GM12874 (cell line): ENCODE measurements at regions not wholly inside any gene's neighbourhood (a gene's known extent, or its start where the extent isn't known, plus 50 kb on each side); places are given as distances from the start of the nearest gene placed in this dataset.

Source experiments
- CTCF ChIP-seq: IDR thresholded peaks from 2 replicates; pipeline ENCODE4 v1.5.1; 2011; ENCODE audit warnings: low read depth, mild to moderate bottlenecking, control low read depth, low read length, moderate library complexity; ENCODE audit not compliant: insufficient read depth

- no peak for TF ChIP-seq CTCF
Observed at GRCh38 chr22:26945565-26945964, 288.2 kb downstream of the MIAT start.

- TF ChIP-seq CTCF = no peak
Observed at GRCh38 chr22:26949193-26949592, 291.8 kb downstream of the MIAT start.

- no peak for TF ChIP-seq CTCF
Observed at GRCh38 chr22:26952004-26952403, 294.6 kb downstream of the MIAT start.

DNA sequence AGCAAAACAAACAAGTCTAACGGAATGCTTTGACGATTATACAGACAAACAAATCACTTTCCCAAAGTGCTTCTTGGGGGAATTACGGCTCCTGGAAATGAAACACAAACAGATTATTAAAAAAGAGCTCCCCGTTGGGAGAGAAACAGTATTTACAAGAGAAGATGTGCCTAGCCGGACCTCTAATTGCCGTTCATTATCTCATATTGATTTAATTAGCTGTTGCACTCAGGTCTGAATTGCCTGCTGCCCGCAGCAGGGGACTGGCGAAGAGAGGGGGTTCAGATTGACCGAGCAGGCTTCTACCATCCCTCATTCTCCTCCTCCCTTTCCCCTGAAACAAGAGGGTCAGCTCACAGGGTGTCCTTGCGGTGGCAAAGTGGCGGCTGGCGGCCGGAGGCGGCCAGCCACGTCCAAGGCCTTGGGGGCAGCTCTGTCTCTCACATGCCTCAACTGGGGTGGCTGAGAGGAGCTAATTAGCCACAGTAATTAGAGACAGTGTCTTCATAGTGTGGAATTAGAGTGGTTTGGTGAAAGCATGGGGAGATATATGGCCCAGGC lies 295.1 kb downstream of the MIAT start:
- TF ChIP-seq CTCF = no peak

DNA sequence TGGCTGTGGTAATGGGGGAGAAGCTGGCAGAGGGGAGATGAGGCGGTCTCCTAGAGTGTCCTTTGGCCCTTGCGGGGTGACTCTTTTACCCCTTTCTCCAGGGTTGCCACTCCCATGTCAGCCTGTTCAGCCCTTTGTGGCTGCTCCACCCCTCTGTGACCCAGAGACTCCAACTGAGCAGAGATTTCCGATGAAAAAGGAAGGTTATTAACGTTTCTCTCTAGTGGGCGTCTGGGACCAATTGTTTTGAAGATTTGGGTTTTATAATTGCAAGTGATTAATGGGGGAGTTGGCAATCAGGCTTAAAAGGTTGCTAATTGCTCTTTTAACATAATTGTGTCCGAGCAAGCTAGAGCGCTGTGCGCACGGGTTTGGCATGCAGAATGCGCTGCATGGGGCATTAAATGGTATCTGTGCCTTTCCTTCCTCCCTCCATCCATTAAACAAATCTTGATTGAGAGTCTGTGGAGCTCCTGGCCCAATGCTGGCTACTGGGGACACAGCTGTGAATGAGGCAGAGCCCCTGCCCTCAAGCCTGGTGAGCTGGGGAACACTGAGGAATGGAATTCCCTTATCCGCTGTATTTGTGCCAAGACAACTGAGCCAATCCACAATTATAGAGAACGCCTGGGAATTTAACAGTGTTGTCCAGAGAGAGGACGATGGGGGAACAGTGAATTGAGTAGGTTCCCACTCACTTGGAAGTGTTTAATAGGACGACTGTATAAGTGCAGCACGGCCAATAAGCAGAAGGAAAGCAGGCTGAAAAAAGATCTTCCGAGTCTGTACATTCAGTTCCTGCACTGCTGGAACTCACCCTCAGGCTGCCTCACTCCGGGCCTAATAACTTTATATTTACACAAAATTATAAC lies 295.9 kb downstream of the MIAT start:
- TF ChIP-seq CTCF = no peak

DNA sequence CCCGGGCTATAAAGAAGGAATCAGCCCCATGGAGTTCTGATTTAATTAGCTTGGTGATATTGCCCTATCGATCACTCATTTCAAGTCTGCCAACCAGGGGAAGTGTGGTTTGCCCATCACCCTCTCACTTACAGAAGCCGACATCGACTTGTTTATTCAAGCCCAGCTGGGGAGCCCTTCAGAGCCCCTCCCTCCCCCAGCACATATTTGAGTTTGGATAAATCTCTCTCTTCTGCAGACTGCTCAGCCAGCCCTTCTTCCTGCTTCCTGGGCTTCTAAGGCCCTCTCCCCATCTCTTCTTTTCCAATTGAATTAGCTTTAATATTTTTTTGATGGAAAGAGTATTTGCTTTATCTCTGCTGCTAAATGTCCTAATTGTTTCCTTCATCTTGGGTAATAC lies 299.0 kb downstream of the MIAT start:
- no peak for TF ChIP-seq CTCF

- TF ChIP-seq CTCF = no peak
Observed at GRCh38 chr22:26957176-26957575, 299.8 kb downstream of the MIAT start.
